Ectodermal cell (in vitro differentiated cells): ENCODE measurements at regions not wholly inside any gene's neighbourhood (a gene's known extent, or its start where the extent isn't known, plus 50 kb on each side); places are given as distances from the start of the nearest gene placed in this dataset.
"Not testable (repeated sequence)": the region's sequence is repeated elsewhere in the genome, so short reads cannot be mapped to it uniquely, and the experiment has no call there.

Experiments
- H3K27ac ChIP-seq: 2 replicates; pipeline ENCODE4 v1.7.0; 2013; ENCODE audit warnings: mild to moderate bottlenecking, low read depth, low read length; ENCODE audit not compliant: insufficient read depth, poor library complexity, severe bottlenecking
- H3K27me3 ChIP-seq: 2 replicates; pipeline ENCODE4 v1.7.0; 2013; ENCODE audit warnings: mild to moderate bottlenecking, low read length; ENCODE audit not compliant: insufficient read depth, control insufficient read depth, poor library complexity, severe bottlenecking
- H3K36me3 ChIP-seq: one replicate; pipeline ENCODE4 v1.7.0; 2013; ENCODE audit warnings: low read length; ENCODE audit not compliant: control insufficient read depth, insufficient read depth
- H3K4me1 ChIP-seq: one replicate; pipeline ENCODE4 v1.7.0; 2013; ENCODE audit warnings: low read length; ENCODE audit not compliant: control insufficient read depth, insufficient read depth
- H3K4me3 ChIP-seq: 2 replicates; pipeline ENCODE4 v1.7.0; 2013; ENCODE audit warnings: low read depth, low read length, control low read depth; ENCODE audit not compliant: insufficient read depth
- H3K9me3 ChIP-seq: 2 replicates; pipeline ENCODE4 v1.7.0; 2013; ENCODE audit warnings: mild to moderate bottlenecking, low read length, moderate library complexity; ENCODE audit not compliant: control insufficient read depth
- WGBS, 2 experiments: methylation state at CpG; one replicate each; pipeline ENCODE4 v1.1.7; 2013; ENCODE audit warnings: missing lambda C conversion rate in 2 of 2; 5-methylcytosine and 5-hydroxymethylcytosine counted together

DNA sequence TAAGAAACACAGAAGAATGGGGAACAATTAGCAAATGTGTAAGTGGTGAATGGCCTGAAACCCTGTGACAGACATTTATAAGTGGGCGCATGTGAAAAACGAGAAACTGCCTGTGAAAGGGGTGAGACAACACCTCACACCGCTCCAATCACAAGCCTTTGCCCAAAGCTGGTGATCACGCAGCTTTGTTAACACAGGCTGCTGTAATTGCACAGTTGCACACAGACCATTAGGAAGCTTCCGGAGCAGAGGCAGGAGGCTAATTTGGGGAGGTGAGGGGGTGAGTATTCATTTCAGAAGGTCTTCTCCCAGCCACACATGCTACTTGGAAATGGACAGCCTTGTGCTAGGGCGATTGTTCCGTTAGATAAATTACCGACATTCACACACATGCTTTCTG is 294.0 kb downstream of the MED10 start:
- Histone ChIP-seq H3K27me3 (no peaks in the 10 kb centered on the region), H3K4me3 (no peak overlapping the region), H3K9me3 (peaks cover 2% of the 10 kb centered on the region), H3K27ac (no peak overlapping the region), H3K4me1 (no peaks in the 10 kb centered on the region), H3K36me3 (no peaks in the 10 kb centered on the region)
- 93 to 94% methylated on average over 8 of the region's 8 CpGs for WGBS, 2 experiments

DNA sequence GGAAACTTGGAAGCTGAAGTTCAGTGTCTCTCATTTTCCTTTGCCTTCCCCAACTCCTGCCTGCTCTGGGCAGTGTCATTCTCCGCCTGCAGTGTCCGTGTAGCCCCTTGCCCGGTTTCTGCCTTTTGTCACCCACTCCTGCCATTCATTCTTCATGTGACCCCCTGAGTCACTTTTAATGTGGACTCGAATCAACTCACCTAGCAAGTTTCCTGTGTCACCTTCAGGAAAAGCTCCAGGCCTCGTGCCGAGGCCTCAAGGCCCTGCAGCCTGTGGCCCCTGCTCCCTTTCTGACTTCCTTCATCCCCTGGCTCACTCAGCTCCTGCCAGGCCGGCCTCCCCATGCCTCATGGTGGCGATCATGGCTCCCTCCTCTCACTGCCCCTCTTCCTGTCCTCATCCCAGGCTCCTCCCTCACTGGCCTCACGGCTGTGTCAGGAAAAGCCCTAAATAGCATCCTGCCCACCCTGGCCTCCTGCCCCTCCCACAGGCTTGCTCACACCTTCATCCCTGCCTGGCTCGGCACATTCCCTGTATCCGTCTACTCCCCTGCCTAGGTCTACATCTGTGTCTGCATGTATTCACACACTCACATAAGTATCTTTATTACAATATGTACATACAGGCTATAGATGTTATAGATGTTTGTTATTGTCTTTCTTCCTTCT is 294.9 kb downstream of the MED10 start:
- no peak overlapping the region for H3K4me3 ChIP-seq
- H3K27ac ChIP-seq, result no peak overlapping the region
- WGBS, 2 experiments, result 76 to 78% methylated on average over 11 of the region's 11 CpGs
- no peaks in the 10 kb centered on the region for H3K36me3 ChIP-seq
- H3K27me3 ChIP-seq, result no peaks in the 10 kb centered on the region
- H3K4me1 ChIP-seq, result no peaks in the 10 kb centered on the region
- H3K9me3 ChIP-seq, result no peaks in the 10 kb centered on the region

DNA sequence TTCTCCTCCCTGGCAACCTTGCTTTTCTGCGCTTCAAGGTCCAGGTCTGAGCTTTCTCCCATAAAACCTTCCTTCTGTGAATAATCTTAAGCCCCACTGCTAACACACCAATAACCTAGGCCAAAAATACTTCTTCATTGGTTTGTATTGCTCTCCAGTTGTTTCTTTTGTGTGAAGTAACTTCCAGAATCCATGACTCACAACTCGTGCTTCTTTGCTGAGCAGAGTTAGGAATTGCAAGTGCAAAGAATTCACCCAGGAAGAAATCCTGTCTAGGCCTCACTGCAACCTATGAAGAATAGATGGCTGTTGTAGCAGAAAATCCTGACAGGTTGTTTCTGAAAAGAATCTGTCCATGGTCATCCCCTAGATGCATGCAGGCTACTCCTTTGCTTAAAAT is 295.7 kb downstream of the MED10 start:
- H3K4me3 ChIP-seq, result no peak overlapping the region
- H3K27ac ChIP-seq, result no peak overlapping the region
- no peaks in the 10 kb centered on the region for H3K36me3 ChIP-seq
- no peaks in the 10 kb centered on the region for H3K9me3 ChIP-seq
- 89 to 90% methylated on average over 2 of the region's 2 CpGs for WGBS, 2 experiments
- no peaks in the 10 kb centered on the region for H3K4me1 ChIP-seq
- H3K27me3 ChIP-seq, result no peaks in the 10 kb centered on the region

DNA sequence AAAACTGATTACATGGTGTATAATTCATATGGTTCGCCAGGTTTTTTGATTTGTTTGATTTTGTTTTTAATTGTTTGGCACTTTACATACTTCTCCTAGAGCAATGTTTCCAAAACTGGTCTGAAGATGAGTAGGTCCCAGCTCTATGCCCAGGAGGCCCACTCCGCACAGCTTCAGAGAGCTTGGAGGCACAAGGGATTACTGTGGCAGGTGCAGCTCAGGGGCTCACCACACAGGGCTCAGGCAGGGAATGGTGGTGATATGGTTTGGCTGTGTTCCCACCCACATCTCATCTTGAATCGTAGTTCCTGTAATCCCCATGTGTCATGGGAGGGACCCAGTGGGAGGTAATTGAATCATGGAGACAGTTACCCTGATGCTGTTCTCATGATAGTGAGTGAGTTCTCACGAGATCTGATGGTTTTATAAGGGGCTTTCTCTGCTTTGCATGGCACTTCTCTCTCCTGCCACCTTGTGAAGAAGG is 296.6 kb downstream of the MED10 start:
- H3K27me3 ChIP-seq, result no peaks in the 10 kb centered on the region
- H3K27ac ChIP-seq, result no peak overlapping the region
- H3K36me3 ChIP-seq, result no peaks in the 10 kb centered on the region
- H3K4me3 ChIP-seq, result no peak overlapping the region
- H3K4me1 ChIP-seq, result no peaks in the 10 kb centered on the region
- no peaks in the 10 kb centered on the region for H3K9me3 ChIP-seq
- WGBS, 2 experiments, result 85 to 95% methylated on average over 4 of the region's 4 CpGs

DNA sequence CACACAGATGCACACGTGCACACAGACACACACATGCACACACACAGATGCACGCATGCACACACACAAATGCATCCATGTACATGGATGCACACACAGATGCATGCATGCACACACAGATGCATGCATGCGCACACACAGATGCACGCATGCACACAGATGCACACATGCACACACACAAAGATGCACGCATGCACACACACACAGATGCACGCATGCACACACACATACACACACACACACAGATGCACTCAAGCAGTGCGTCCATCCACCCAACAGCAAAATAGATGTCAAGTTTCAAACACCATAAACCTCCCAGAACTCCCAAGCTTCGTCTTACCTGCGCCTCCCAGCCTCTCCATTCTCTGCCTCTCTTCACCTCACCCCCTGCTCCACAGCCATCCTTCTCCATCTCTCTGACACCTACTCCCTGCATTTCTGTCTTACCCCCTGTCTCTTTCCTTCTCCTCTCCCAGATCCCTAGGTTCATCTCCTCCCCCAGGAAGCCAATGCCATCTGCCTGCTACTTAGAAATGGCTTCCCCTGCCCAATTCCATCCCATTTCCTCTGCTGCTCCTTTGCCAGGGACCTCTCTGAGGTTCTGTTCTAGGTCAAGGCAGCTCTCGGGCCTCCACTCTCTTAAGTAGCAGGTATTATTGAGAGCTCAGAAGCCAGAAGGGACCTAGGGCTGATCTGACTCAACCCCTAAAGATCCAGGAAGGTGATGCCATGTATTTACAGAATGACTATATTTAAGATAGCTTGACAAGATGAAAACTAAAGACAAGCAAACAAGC is 297.2 kb downstream of the MED10 start:
- WGBS, 2 experiments, result 87 to 89% methylated on average over 10 of the region's 10 CpGs
- H3K9me3 ChIP-seq, result no peaks in the 10 kb centered on the region
- H3K27me3 ChIP-seq, result no peaks in the 10 kb centered on the region
- H3K4me1 ChIP-seq, result no peaks in the 10 kb centered on the region
- no peak overlapping the region for H3K4me3 ChIP-seq
- H3K27ac ChIP-seq, result no peak overlapping the region
- no peaks in the 10 kb centered on the region for H3K36me3 ChIP-seq

DNA sequence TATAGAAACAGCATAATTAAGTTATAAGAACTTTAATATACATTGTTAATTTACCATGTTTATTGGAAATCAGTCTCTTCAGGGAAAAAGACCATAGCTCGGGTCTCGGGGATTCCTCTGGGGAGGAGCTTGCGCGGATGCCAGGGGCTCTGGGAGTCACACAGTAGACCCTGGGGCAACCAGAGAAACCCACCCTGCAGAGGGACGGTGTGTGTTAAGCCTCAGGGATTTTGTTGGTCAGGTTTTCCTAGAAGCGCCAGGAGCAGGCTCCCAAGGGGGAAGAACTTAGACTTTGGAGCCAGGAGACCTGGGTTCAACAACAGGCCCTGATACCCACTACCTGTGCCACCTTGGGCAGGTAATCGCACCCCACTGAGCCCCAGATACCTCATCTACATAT is 297.9 kb downstream of the MED10 start:
- H3K9me3 ChIP-seq, result no peaks in the 10 kb centered on the region
- peaks cover 2% of the 10 kb centered on the region for H3K4me1 ChIP-seq
- no peak overlapping the region for H3K27ac ChIP-seq
- H3K4me3 ChIP-seq, result no peak overlapping the region
- no peaks in the 10 kb centered on the region for H3K27me3 ChIP-seq
- WGBS, 2 experiments, result 95 to 96% methylated on average over 7 of the region's 7 CpGs
- no peaks in the 10 kb centered on the region for H3K36me3 ChIP-seq

DNA sequence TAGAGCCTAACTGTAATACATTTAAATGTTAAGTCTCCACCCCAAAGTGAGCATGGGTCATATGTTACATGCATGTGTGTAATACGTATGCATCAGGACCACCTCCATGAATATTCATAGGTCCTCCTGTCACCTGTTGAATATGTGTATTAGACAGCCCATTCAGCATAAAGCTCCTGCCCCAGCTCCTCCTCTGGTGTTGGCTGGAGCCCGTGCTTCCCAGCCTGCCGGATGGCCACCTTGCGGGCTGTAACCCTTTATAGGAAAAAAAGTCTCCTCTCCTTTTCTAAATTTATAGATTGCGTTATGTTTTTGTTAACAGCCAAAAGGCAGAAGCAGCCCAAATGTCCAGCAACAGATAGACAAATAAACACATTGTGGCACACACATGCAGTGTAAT is 299.5 kb downstream of the MED10 start:
- no peak overlapping the region for H3K27ac ChIP-seq
- H3K4me3 ChIP-seq, result no peak overlapping the region
- H3K27me3 ChIP-seq, result no peaks in the 10 kb centered on the region
- peaks cover 8% of the 10 kb centered on the region for H3K4me1 ChIP-seq
- WGBS, 2 experiments, result 92 to 95% methylated on average over 5 of the region's 5 CpGs
- no peaks in the 10 kb centered on the region for H3K36me3 ChIP-seq
- H3K9me3 ChIP-seq, result no peaks in the 10 kb centered on the region

DNA sequence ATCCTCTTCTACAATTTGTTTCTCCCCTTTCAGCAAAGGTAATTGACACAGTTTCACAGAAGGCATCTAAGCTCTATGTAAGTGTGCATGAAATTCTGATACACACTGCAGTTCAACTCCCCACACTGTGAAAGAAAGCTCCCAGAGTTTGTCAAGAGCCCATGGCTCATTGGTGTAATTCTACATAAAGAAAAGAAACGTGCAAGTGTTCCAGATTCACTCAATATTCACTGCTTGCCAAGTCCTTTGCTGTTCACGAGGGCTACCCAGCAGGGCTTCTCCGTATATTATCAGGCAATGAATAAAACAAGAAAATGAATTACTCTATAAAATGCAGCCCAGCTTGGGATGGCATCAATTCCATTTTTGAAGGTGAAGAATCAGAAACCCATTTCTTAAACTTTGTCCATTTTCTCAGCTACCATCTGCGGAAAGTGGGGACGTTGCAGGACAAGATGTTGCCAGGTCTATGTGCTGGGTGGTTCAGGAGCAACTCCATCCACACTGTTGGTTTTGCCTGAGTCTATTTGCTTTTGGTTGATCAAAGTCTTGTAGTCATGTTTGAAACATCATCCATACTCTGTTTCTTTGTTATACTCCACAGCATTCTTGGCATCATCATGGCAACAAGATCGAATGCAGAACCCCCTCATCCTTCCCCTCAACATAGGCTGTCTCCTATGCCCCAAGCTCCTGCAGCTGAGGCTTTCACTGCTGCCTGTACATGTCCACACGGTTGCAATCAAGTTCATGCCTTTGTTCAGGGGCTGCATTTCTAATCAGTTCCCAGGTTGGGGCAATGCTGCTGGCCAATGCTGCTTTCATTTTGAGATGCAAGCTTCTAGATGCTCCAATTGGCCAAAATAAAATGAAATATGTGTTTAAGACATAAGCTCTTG is 301.8 kb downstream of the MED10 start:
- Histone ChIP-seq H3K9me3 (no peaks in the 10 kb centered on the region), H3K4me1 (peaks cover 8% of the 10 kb centered on the region), H3K4me3 (no peak overlapping the region), H3K27ac (no peak overlapping the region), H3K36me3 (no peaks in the 10 kb centered on the region), H3K27me3 (no peaks in the 10 kb centered on the region)
- 81 to 94% methylated on average over 7 of the region's 7 CpGs for WGBS, 2 experiments

DNA sequence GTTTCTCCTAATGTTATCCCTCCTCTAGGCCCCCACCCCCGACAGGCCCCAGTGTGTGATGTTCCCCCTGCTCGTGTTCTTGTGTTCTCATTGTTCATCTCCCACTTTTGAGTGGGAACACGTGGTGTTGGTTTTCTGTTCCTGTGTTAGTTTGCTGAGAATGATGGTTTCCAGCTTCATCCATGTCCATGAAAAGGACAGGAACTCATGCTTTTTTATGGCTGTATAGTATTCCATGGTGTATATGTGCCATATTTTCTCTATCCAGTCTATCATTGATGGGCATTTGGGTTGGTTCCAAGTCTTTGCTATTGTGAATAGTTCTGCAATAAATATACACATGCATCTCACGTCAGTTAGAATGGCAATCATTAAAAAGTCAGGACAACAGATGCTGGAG is 305.9 kb downstream of the MED10 start:
- 95% methylated on average over 4 of the region's 4 CpGs for WGBS, 2 experiments
- not testable (repeated sequence) for H3K27ac ChIP-seq, H3K36me3 ChIP-seq, H3K4me3 ChIP-seq, H3K27me3 ChIP-seq, H3K4me1 ChIP-seq, H3K9me3 ChIP-seq
